ENCODE measurements at regions not wholly inside any gene's neighbourhood (a gene's known extent, or its start where the extent isn't known, plus 50 kb on each side); places are given as distances from the start of the nearest gene placed in this dataset.

DNA sequence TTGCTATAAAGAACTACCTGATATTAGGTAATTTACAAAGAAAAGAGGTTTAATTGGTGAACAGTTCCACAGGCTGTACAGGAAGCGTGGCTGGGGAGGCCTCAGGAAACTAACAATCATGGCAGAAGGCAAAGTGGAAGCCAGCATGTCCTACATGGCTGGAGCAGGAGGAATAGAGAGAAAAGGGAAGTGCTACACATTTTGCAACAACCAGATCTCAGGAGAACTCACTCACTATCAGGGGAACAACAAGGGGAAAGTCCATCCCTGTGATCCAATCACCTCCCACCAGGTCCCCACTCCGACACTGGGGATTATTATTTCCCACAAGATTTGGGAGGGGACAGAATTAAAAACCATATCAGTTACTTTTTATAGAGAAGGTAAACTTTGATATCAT lies 273.5 kb upstream of the MMADHC start:
- TF ChIP-seq, protein P1, sequence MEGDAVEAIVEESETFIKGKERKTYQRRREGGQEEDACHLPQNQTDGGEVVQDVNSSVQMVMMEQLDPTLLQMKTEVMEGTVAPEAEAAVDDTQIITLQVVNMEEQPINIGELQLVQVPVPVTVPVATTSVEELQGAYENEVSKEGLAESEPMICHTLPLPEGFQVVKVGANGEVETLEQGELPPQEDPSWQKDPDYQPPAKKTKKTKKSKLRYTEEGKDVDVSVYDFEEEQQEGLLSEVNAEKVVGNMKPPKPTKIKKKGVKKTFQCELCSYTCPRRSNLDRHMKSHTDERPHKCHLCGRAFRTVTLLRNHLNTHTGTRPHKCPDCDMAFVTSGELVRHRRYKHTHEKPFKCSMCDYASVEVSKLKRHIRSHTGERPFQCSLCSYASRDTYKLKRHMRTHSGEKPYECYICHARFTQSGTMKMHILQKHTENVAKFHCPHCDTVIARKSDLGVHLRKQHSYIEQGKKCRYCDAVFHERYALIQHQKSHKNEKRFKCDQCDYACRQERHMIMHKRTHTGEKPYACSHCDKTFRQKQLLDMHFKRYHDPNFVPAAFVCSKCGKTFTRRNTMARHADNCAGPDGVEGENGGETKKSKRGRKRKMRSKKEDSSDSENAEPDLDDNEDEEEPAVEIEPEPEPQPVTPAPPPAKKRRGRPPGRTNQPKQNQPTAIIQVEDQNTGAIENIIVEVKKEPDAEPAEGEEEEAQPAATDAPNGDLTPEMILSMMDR (optimal IDR thresholded peaks at IDR 0.05 in 1 of 3, IDR thresholded peaks at IDR 0.05 in 1 of 3, conservative IDR thresholded peaks at IDR 0.05 in 1 of 3; ENCODE audit: extremely low read depth in 1 of 3, insufficient read depth in 2 of 3, low read length in 3 of 3), result no peak
- no peak for TF ChIP-seq EZH2 (IDR thresholded peaks at IDR 0.05; ENCODE audit: low read length)

Measured in keratinocyte (primary cell).